ENCODE measurements at regions not wholly inside any gene's neighbourhood (a gene's known extent, or its start where the extent isn't known, plus 50 kb on each side); places are given as distances from the start of the nearest gene placed in this dataset.

GRCh38 chr2:215529271-215529670 is 93.4 kb upstream of the FN1 start:
- no peaks in the 10 kb centered on the region for H3F3A ChIP-seq (ENCODE audit: insufficient read depth, low read length, poor library complexity, severe bottlenecking)
- no peaks in the 10 kb centered on the region for H3K79me2 ChIP-seq (replicated peaks; ENCODE audit: insufficient read depth, low read length)
- H4K20me1 ChIP-seq (ENCODE audit: insufficient read depth), result no peaks in the 10 kb centered on the region
- no peaks in the 10 kb centered on the region for H3K36me3 ChIP-seq (ENCODE audit: insufficient read depth, low read length)
- H3K9me3 ChIP-seq (ENCODE audit: low read length), result no peaks in the 10 kb centered on the region
- no peaks in the 10 kb centered on the region for H3K9me2 ChIP-seq (ENCODE audit: insufficient read depth, low read length)
- no peak overlapping the region for H3K9ac ChIP-seq (ENCODE audit: low read length)
- H2AFZ ChIP-seq (ENCODE audit: low read depth, low read length), result no peak overlapping the region
- TF ChIP-seq POLR2AphosphoS5 (IDR thresholded peaks at IDR 0.05) (no peak), RAD21 (conservative IDR thresholded peaks at IDR 0.05) (no peak), REST (IDR thresholded peaks at IDR 0.05; ENCODE audit: borderline replicate concordance) (no peak)
- no peak overlapping the region for H3K27ac ChIP-seq (ENCODE audit: low read length)
- no peak overlapping the region for H3K4me2 ChIP-seq (ENCODE audit: low read length)
- H3K27me3 ChIP-seq (ENCODE audit: insufficient read depth, low read depth, low read length), result no peaks in the 10 kb centered on the region
- no peak overlapping the region for H3K4me3 ChIP-seq (ENCODE audit: low read length)

GRCh38 chr2:215528555-215528954 is 92.7 kb upstream of the FN1 start:
- H3K36me3 ChIP-seq (ENCODE audit: insufficient read depth, low read length), result no peaks in the 10 kb centered on the region
- no peaks in the 10 kb centered on the region for H3K9me3 ChIP-seq (ENCODE audit: low read length)
- H2AFZ ChIP-seq (ENCODE audit: low read depth, low read length), result no peak overlapping the region
- H3K4me3 ChIP-seq (ENCODE audit: low read length), result no peak overlapping the region
- TF ChIP-seq REST (IDR thresholded peaks at IDR 0.05; ENCODE audit: borderline replicate concordance), result no peak
- TF ChIP-seq EZH2 (IDR thresholded peaks at IDR 0.05; ENCODE audit: borderline replicate concordance, insufficient read depth, low read length, poor library complexity, severe bottlenecking), result no peak
- TF ChIP-seq RAD21 (conservative IDR thresholded peaks at IDR 0.05), result no peak
- no peak for TF ChIP-seq CTCF (IDR thresholded peaks at IDR 0.05; ENCODE audit: poor library complexity, severe bottlenecking)
- TF ChIP-seq MXI1 (conservative IDR thresholded peaks at IDR 0.05; ENCODE audit: poor library complexity, severe bottlenecking), result no peak
- no peak for TF ChIP-seq POLR2AphosphoS5 (IDR thresholded peaks at IDR 0.05)
- no peak for TF ChIP-seq EP300 (conservative IDR thresholded peaks at IDR 0.05; ENCODE audit: poor library complexity, severe bottlenecking)
- H3K27ac ChIP-seq (ENCODE audit: low read length), result no peak overlapping the region
- H3K79me2 ChIP-seq (replicated peaks; ENCODE audit: insufficient read depth, low read length), result no peaks in the 10 kb centered on the region
- no peak overlapping the region for H3K9ac ChIP-seq (ENCODE audit: low read length)
- no peaks in the 10 kb centered on the region for H4K20me1 ChIP-seq (ENCODE audit: insufficient read depth)
- H3K9me2 ChIP-seq (ENCODE audit: insufficient read depth, low read length), result no peaks in the 10 kb centered on the region
- H3K4me2 ChIP-seq (ENCODE audit: low read length), result no peak overlapping the region
- no peaks in the 10 kb centered on the region for H3F3A ChIP-seq (ENCODE audit: insufficient read depth, low read length, poor library complexity, severe bottlenecking)
- H3K27me3 ChIP-seq (ENCODE audit: insufficient read depth, low read depth, low read length), result no peaks in the 10 kb centered on the region

All from neural cell (in vitro differentiated cells).